Adrenal gland (tissue), 9 donors: ENCODE measurements at regions not wholly inside any gene's neighbourhood (a gene's known extent, or its start where the extent isn't known, plus 50 kb on each side); places are given as distances from the start of the nearest gene placed in this dataset.
"Not testable (repeated sequence)": the region's sequence is repeated elsewhere in the genome, so short reads cannot be mapped to it uniquely, and the experiment has no call there.

Source experiments
- DNase-seq, 7 donors: peaks; one replicate each; pipeline ENCODE4 v3.0.0-alpha.2; 2019 to 2020
- H3K27ac ChIP-seq, 5 donors: fragments of 200-600 bp; sonication (generic) in 4 of 5; 1 replicate in 3 of 5; 2 replicates in 2 of 5; pipeline versions ENCODE4 v1.5.1 to v1.8.0; 2016 to 2020; ENCODE audit warnings: mild to moderate bottlenecking in 1 of 5
- H3K27me3 ChIP-seq: fragments of 200-600 bp; 2 replicates; pipeline ENCODE4 v1.8.0; 2021
- H3K36me3 ChIP-seq, 2 donors: fragments of 200-600 bp; replicated peaks in 1 of 2; 1 replicate in 1 of 2; 2 replicates in 1 of 2; pipeline versions ENCODE4 v1.5.1 to v1.8.0; 2018 to 2022
- H3K4me1 ChIP-seq, 2 donors: fragments of 200-600 bp; replicated peaks in 1 of 2; 1 replicate in 1 of 2; 2 replicates in 1 of 2; pipeline versions ENCODE4 v1.5.1 to v1.8.0; 2018 to 2021
- H3K4me3 ChIP-seq, 4 donors: fragments of 200-600 bp; sonication (generic) in 3 of 4; one replicate each; pipeline ENCODE4 v1.5.1; 2016 to 2018
- H3K9me3 ChIP-seq, 3 donors: fragments of 200-600 bp; sonication (generic) in 1 of 3; replicated peaks in 1 of 3; 1 replicate in 2 of 3; 2 replicates in 1 of 3; pipeline versions ENCODE4 v1.5.1 to v1.8.0; 2016 to 2021
- POLR2A ChIP-seq, 2 donors: fragments of 450-650 bp; IDR thresholded peaks; one replicate each; pipeline ENCODE4 v1.6.1; 2017; ENCODE audit warnings: antibody characterized with exemption in 2 of 2, mild to moderate bottlenecking in 2 of 2, moderate library complexity in 1 of 2
- WGBS, 4 donors: extraction: QIAGEN DNeasy Blood & Tissue Kit in 2 of 4; methylation state at CpG; one replicate each; pipeline versions ENCODE4 v1.1.5 to v1.1.7; 2013 to 2017; 5-methylcytosine and 5-hydroxymethylcytosine counted together
- intact Hi-C, 2 donors: fragments of 100-400 bp; cut with DNase I; formaldehyde crosslinking; loops; one replicate each; pipeline versions ENCODE4 v1.14.1 to v1.15.0; 2022 to 2023
- TF ChIP-seq, protein P1 (sequence below), 6 experiments: fragments of 450-650 bp in 4 of 6; fragments of 200-600 bp in 2 of 6; sonication (generic) in 1 of 6; IDR thresholded peaks; 1 replicate in 5 of 6; 2 replicates in 1 of 6; pipeline versions ENCODE4 v1.5.1 to v1.8.0; 2016 to 2021; ENCODE audit warnings: antibody characterized with exemption in 6 of 6, mild to moderate bottlenecking in 2 of 6, moderate library complexity in 1 of 6
- donor health status: healthy with polysubstance abuse.
- donor health status: Bipolar disorder and iron deficiency.
- donor health status: DM: yes; HTN: yes; CAD: no.
- donor health status: DM: no; HTN: no; CAD: no.
- donor health status: DM: no; HTN: no; CAD: no.

GRCh38 chr9:115814081-115814480, 339.5 kb upstream of the PAPPA start:
- intact Hi-C loops = no loop called here
- H3K9me3 ChIP-seq = no peaks in the 10 kb centered on the region
- H3K36me3 ChIP-seq = no peaks in the 10 kb centered on the region
- 72 to 87% (median 76%) methylated on average over 1 of the region's 1 CpG for WGBS, 4 donors
- DNase-seq = no peak
- TF ChIP-seq POLR2A (IDR thresholded peaks at IDR 0.05) = no peak
- TF ChIP-seq, protein P1, sequence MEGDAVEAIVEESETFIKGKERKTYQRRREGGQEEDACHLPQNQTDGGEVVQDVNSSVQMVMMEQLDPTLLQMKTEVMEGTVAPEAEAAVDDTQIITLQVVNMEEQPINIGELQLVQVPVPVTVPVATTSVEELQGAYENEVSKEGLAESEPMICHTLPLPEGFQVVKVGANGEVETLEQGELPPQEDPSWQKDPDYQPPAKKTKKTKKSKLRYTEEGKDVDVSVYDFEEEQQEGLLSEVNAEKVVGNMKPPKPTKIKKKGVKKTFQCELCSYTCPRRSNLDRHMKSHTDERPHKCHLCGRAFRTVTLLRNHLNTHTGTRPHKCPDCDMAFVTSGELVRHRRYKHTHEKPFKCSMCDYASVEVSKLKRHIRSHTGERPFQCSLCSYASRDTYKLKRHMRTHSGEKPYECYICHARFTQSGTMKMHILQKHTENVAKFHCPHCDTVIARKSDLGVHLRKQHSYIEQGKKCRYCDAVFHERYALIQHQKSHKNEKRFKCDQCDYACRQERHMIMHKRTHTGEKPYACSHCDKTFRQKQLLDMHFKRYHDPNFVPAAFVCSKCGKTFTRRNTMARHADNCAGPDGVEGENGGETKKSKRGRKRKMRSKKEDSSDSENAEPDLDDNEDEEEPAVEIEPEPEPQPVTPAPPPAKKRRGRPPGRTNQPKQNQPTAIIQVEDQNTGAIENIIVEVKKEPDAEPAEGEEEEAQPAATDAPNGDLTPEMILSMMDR (IDR thresholded peaks at IDR 0.05) = no peak
- H3K27me3 ChIP-seq = no peaks in the 10 kb centered on the region
- H3K4me3 ChIP-seq = no peak overlapping the region
- no peak overlapping the region for H3K27ac ChIP-seq
- no peaks in the 10 kb centered on the region for H3K4me1 ChIP-seq

DNA sequence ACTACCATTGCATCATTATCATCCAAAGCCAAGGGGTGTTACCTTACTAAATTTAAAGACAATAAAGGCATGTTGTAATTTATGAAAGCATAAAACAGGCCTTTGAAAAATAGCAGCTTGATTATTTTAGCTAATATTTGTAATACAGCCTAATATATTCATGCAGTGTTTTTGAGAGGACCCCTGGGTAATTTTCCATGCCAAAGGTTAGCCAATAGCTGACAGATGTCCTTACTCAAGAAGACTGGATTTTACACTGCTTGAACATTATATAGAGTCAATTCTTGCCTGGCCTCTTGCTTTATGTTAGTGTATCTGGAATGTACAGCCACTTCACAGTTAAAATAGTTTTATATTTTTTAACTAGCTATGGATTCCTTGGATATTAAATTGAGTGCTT, 337.8 kb upstream of the PAPPA start:
- Histone ChIP-seq H3K27ac (no peak overlapping the region), H3K4me1 (no peaks in the 10 kb centered on the region), H3K4me3 (no peak overlapping the region), H3K36me3 (no peaks in the 10 kb centered on the region), H3K27me3 (no peaks in the 10 kb centered on the region), H3K9me3 (no peaks in the 10 kb centered on the region)
- intact Hi-C loops = no loop called here
- DNase-seq = no peak
- no peak for TF ChIP-seq POLR2A (IDR thresholded peaks at IDR 0.05)
- TF ChIP-seq, protein P1 (IDR thresholded peaks at IDR 0.05) = no peak

DNA sequence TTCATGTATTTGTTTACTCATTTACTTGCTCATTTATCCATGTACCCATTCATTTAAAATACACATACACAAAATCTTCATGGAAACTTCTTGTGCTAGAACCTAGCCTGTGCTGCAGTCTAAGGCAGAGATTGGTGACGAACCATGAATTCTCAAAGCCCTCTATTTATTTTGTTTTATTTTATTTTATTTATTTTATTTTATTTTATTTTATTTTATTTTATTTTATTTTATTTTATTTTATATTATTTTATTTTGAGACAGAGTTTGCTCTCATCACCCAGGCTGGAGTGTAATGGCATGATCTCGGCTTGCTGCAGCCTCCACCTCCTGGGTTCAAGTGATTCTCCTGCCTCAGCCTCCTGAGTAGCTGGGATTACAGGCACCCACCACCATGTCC, 334.9 kb upstream of the PAPPA start:
- H3K4me1 ChIP-seq, H3K9me3 ChIP-seq, H3K27me3 ChIP-seq, H3K36me3 ChIP-seq, H3K27ac ChIP-seq, intact Hi-C loops, H3K4me3 ChIP-seq, DNase-seq: not testable (repeated sequence)
- WGBS, 4 donors = 76 to 85% (median 79%) methylated on average over 2 of the region's 2 CpGs

GRCh38 chr9:115832031-115832430, 321.6 kb upstream of the PAPPA start:
- no peaks in the 10 kb centered on the region for H3K36me3 ChIP-seq
- no peaks in the 10 kb centered on the region for H3K9me3 ChIP-seq
- no peak overlapping the region for H3K27ac ChIP-seq
- TF ChIP-seq, protein P1 (IDR thresholded peaks at IDR 0.05) = no peak
- TF ChIP-seq POLR2A (IDR thresholded peaks at IDR 0.05) = no peak
- intact Hi-C loops = no loop called here
- H3K4me3 ChIP-seq = no peak overlapping the region
- H3K4me1 ChIP-seq = no peaks in the 10 kb centered on the region
- DNase-seq = no peak
- WGBS, 4 donors = 65 to 93% (median 86%) methylated on average over 1 of the region's 1 CpG
- no peaks in the 10 kb centered on the region for H3K27me3 ChIP-seq

DNA sequence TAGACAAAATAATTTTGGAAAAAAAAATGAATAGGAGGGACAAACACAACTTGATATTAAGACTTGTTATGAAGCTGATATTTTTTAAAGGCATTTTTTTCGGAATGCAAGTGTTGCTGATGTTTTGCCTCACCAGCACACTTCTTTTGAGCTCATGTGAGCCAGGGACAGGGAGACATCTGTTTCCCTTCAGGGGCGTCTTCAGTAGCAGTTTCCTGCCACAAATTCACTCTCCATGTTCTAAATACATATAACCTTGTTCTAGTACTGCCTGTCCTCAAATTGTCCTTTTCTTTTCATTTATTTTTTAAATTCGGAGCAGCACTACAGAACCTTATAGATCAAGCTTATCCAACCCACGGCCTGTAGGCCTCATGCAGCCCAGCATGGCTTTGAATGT, 316.0 kb upstream of the PAPPA start:
- no peak for TF ChIP-seq POLR2A (IDR thresholded peaks at IDR 0.05)
- TF ChIP-seq, protein P1 (IDR thresholded peaks at IDR 0.05) = no peak
- Histone ChIP-seq H3K9me3 (no peaks in the 10 kb centered on the region), H3K4me3 (no peak overlapping the region), H3K4me1 (no peaks in the 10 kb centered on the region), H3K36me3 (no peaks in the 10 kb centered on the region), H3K27ac (no peak overlapping the region), H3K27me3 (no peaks in the 10 kb centered on the region)
- intact Hi-C loops = no loop called here
- no peak for DNase-seq
- 43 to 62% (median 47%) methylated on average over 4 of the region's 4 CpGs for WGBS, 4 donors
